ENCODE measurements at regions not wholly inside any gene's neighbourhood (a gene's known extent, or its start where the extent isn't known, plus 50 kb on each side); places are given as distances from the start of the nearest gene placed in this dataset.
"Not testable (repeated sequence)": the region's sequence is repeated elsewhere in the genome, so short reads cannot be mapped to it uniquely, and the experiment has no call there.

DNA sequence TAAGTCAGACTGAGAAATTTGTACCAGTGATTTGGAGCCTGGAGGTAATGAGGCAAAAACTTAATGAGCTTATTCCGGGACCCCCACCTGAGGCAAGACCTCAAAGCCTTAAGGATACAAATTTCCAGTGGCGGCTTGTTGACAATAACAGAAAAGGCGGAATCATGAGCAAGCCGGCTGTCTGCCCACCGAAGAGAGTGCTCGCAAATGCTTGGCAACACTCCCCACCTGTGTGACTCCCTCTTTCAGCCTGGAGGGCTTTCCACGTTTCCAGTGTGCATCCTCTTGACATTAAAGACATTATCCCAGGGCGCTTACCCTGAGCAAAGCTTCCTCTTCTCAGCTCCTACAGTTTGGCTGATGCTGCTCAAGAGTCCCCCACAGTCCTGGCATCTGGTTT is 830.4 kb upstream of the TPTE start:
- H3K27me3 Mint-ChIP-seq (ENCODE audit: insufficient read depth); H3K9ac ChIP-seq (ENCODE audit: extremely low read depth, low read length, poor library complexity, severe bottlenecking); DNase-seq; H3K27me3 ChIP-seq (ENCODE audit: control insufficient read depth, insufficient read depth, low read length, poor library complexity, severe bottlenecking); H3K4me1 Mint-ChIP-seq; H3K4me3 Mint-ChIP-seq; H3K36me3 Mint-ChIP-seq (ENCODE audit: low read depth); H3K9me3 ChIP-seq (ENCODE audit: control insufficient read depth, low read length); H3K27ac Mint-ChIP-seq; H3K27ac ChIP-seq (ENCODE audit: low read depth, low read length); H3K4me3 ChIP-seq (ENCODE audit: low read length); H3K36me3 ChIP-seq (ENCODE audit: control insufficient read depth, insufficient read depth, low read length); H3K4me1 ChIP-seq (ENCODE audit: control insufficient read depth, insufficient read depth, low read length); H3K9me3 Mint-ChIP-seq: not testable (repeated sequence)
- 83 to 93% methylated on average over 5 of the region's 8 CpGs for WGBS, 2 experiments (ENCODE audit: insufficient coverage in 1 of 2, insufficient read length in 1 of 2)

DNA sequence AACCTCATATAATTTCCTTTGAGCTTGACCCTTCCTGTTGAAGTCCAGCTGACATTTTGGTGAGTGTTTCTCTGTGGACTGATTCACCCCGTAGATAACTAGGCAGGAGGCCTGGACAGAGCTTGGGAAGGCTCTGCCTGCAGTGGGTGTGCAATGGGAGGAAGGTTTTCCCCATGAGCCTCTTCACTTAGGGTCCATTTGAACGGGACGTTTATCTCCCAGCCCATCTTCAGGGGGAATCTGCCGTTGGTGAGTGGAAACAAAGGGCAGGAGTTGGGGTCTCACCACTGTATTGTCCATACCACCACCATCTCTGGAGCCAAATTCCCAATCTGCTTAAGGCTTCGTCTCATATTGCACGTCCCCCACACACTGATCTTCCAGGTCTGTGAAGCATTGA is 825.6 kb upstream of the TPTE start:
- H3K4me1 ChIP-seq (ENCODE audit: control insufficient read depth, insufficient read depth, low read length); H3K36me3 Mint-ChIP-seq (ENCODE audit: low read depth); DNase-seq; H3K27ac Mint-ChIP-seq; H3K27ac ChIP-seq (ENCODE audit: low read depth, low read length); H3K4me3 Mint-ChIP-seq; H3K9ac ChIP-seq (ENCODE audit: extremely low read depth, low read length, poor library complexity, severe bottlenecking); H3K36me3 ChIP-seq (ENCODE audit: control insufficient read depth, insufficient read depth, low read length); H3K9me3 ChIP-seq (ENCODE audit: control insufficient read depth, low read length); H3K27me3 Mint-ChIP-seq (ENCODE audit: insufficient read depth); H3K27me3 ChIP-seq (ENCODE audit: control insufficient read depth, insufficient read depth, low read length, poor library complexity, severe bottlenecking); H3K9me3 Mint-ChIP-seq; H3K4me3 ChIP-seq (ENCODE audit: low read length); H3K4me1 Mint-ChIP-seq: not testable (repeated sequence)
- 55 to 68% methylated on average over 2 to 6 of the region's 6 CpGs for whole genome bisulfite sequencing, 2 experiments (ENCODE audit: insufficient coverage in 1 of 2, insufficient read length in 1 of 2)

GRCh38 chr21:9697751-9698150 is 823.6 kb upstream of the TPTE start:
- no CpG with 5 or more reads among the region's 8 CpGs for WGBS, 2 experiments (ENCODE audit: insufficient coverage in 1 of 2, insufficient read length in 1 of 2)
- H3K27me3 Mint-ChIP-seq (ENCODE audit: insufficient read depth); H3K4me1 ChIP-seq (ENCODE audit: control insufficient read depth, insufficient read depth, low read length); H3K9ac ChIP-seq (ENCODE audit: extremely low read depth, low read length, poor library complexity, severe bottlenecking); H3K27ac ChIP-seq (ENCODE audit: low read depth, low read length); H3K36me3 ChIP-seq (ENCODE audit: control insufficient read depth, insufficient read depth, low read length); H3K4me1 Mint-ChIP-seq; H3K4me3 Mint-ChIP-seq; H3K9me3 ChIP-seq (ENCODE audit: control insufficient read depth, low read length); H3K27me3 ChIP-seq (ENCODE audit: control insufficient read depth, insufficient read depth, low read length, poor library complexity, severe bottlenecking); DNase-seq; H3K4me3 ChIP-seq (ENCODE audit: low read length); H3K9me3 Mint-ChIP-seq; H3K27ac Mint-ChIP-seq; H3K36me3 Mint-ChIP-seq (ENCODE audit: low read depth): not testable (repeated sequence)

- not testable (repeated sequence) for H3K4me1 ChIP-seq (ENCODE audit: control insufficient read depth, insufficient read depth, low read length); H3K27ac Mint-ChIP-seq; H3K4me1 Mint-ChIP-seq; H3K36me3 Mint-ChIP-seq (ENCODE audit: low read depth); H3K4me3 ChIP-seq (ENCODE audit: low read length); H3K9me3 ChIP-seq (ENCODE audit: control insufficient read depth, low read length); H3K27ac ChIP-seq (ENCODE audit: low read depth, low read length); H3K36me3 ChIP-seq (ENCODE audit: control insufficient read depth, insufficient read depth, low read length); DNase-seq; H3K27me3 Mint-ChIP-seq (ENCODE audit: insufficient read depth); H3K9ac ChIP-seq (ENCODE audit: extremely low read depth, low read length, poor library complexity, severe bottlenecking); H3K27me3 ChIP-seq (ENCODE audit: control insufficient read depth, insufficient read depth, low read length, poor library complexity, severe bottlenecking); H3K4me3 Mint-ChIP-seq
- H3K9me3 Mint-ChIP-seq, result peaks cover 10% of the 10 kb centered on the region
- WGBS, 2 experiments (ENCODE audit: insufficient coverage in 1 of 2, insufficient read length in 1 of 2), result 90 to 94% methylated on average over 6 to 27 of the region's 44 CpGs
These were observed 816.4 kb upstream of the TPTE start for GRCh38 chr21:9705016-9705415.

- H3K4me1 ChIP-seq (ENCODE audit: control insufficient read depth, insufficient read depth, low read length); H3K36me3 Mint-ChIP-seq (ENCODE audit: low read depth); H3K4me3 Mint-ChIP-seq; H3K9ac ChIP-seq (ENCODE audit: extremely low read depth, low read length, poor library complexity, severe bottlenecking); H3K9me3 ChIP-seq (ENCODE audit: control insufficient read depth, low read length); H3K27me3 ChIP-seq (ENCODE audit: control insufficient read depth, insufficient read depth, low read length, poor library complexity, severe bottlenecking); DNase-seq; H3K4me1 Mint-ChIP-seq; H3K27ac Mint-ChIP-seq; H3K27me3 Mint-ChIP-seq (ENCODE audit: insufficient read depth); H3K4me3 ChIP-seq (ENCODE audit: low read length); H3K27ac ChIP-seq (ENCODE audit: low read depth, low read length); H3K36me3 ChIP-seq (ENCODE audit: control insufficient read depth, insufficient read depth, low read length): not testable (repeated sequence)
- peaks cover 10% of the 10 kb centered on the region for H3K9me3 Mint-ChIP-seq
- 97% methylated on average over 13 of the region's 63 CpGs; no CpG with 5 or more reads in 1 of the 2 experiments for WGBS, 2 experiments (ENCODE audit: insufficient coverage in 1 of 2, insufficient read length in 1 of 2)
These were observed 815.9 kb upstream of the TPTE start for GRCh38 chr21:9705455-9705854.

GRCh38 chr21:9724542-9724941 is 796.8 kb upstream of the TPTE start:
- not testable (repeated sequence) for H3K9ac ChIP-seq (ENCODE audit: extremely low read depth, low read length, poor library complexity, severe bottlenecking); H3K4me3 Mint-ChIP-seq; H3K36me3 Mint-ChIP-seq (ENCODE audit: low read depth); H3K27me3 ChIP-seq (ENCODE audit: control insufficient read depth, insufficient read depth, low read length, poor library complexity, severe bottlenecking); DNase-seq; H3K36me3 ChIP-seq (ENCODE audit: control insufficient read depth, insufficient read depth, low read length); H3K27ac Mint-ChIP-seq; H3K27me3 Mint-ChIP-seq (ENCODE audit: insufficient read depth); H3K27ac ChIP-seq (ENCODE audit: low read depth, low read length); H3K4me1 ChIP-seq (ENCODE audit: control insufficient read depth, insufficient read depth, low read length); H3K4me1 Mint-ChIP-seq
- peaks cover 58% of the 10 kb centered on the region for H3K9me3 Mint-ChIP-seq
- WGBS, 2 experiments (ENCODE audit: insufficient coverage in 1 of 2, insufficient read length in 1 of 2), result 63 to 64% methylated on average over 2 to 6 of the region's 6 CpGs
- peak overlapping the region; percentile 3 for H3K4me3 ChIP-seq (ENCODE audit: low read length)
- peaks cover 76% of the 10 kb centered on the region for H3K9me3 ChIP-seq (ENCODE audit: control insufficient read depth, low read length)

DNA sequence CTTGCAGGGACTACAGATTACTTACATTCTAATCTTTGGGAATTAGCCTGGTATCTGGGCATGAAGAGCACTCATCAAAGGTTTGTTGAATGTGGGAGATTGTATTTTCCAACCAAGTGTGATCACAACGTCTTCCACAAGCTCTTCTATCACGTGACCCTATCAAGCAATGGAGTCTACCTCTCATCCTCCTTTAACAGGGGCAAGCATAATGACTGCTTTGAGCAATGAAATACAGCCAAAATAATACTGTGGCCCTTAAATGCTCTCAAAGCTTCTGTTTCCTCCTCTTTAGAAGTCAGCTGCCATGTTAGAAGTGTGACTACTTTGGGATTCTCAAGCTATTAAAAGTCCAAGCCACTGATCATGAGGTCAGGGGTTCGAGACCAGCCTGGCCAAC is 794.2 kb upstream of the TPTE start:
- H3K36me3 ChIP-seq (ENCODE audit: control insufficient read depth, insufficient read depth, low read length); H3K9ac ChIP-seq (ENCODE audit: extremely low read depth, low read length, poor library complexity, severe bottlenecking); H3K4me1 Mint-ChIP-seq; H3K4me1 ChIP-seq (ENCODE audit: control insufficient read depth, insufficient read depth, low read length); H3K27me3 Mint-ChIP-seq (ENCODE audit: insufficient read depth); H3K27ac ChIP-seq (ENCODE audit: low read depth, low read length); H3K36me3 Mint-ChIP-seq (ENCODE audit: low read depth); DNase-seq; H3K4me3 Mint-ChIP-seq; H3K27ac Mint-ChIP-seq; H3K27me3 ChIP-seq (ENCODE audit: control insufficient read depth, insufficient read depth, low read length, poor library complexity, severe bottlenecking): not testable (repeated sequence)
- H3K4me3 ChIP-seq (ENCODE audit: low read length), result peak overlapping the region; percentile 44
- 33 to 45% methylated on average over 3 of the region's 3 CpGs for WGBS, 2 experiments (ENCODE audit: insufficient coverage in 1 of 2, insufficient read length in 1 of 2)
- peaks cover 91% of the 10 kb centered on the region for H3K9me3 ChIP-seq (ENCODE audit: control insufficient read depth, low read length)
- peaks cover 53% of the 10 kb centered on the region for H3K9me3 Mint-ChIP-seq
